Body of pancreas (tissue), 4 donors: ENCODE measurements at regions not wholly inside any gene's neighbourhood (a gene's known extent, or its start where the extent isn't known, plus 50 kb on each side); places are given as distances from the start of the nearest gene placed in this dataset.

Experiments
- ATAC-seq: fragments of 150-250 bp; one replicate; pipeline ENCODE4 v1.9.1; 2016
- DNase-seq, 4 donors: peaks; one replicate each; pipeline ENCODE4 v3.0.0-alpha.2; 2019
- H3K27ac ChIP-seq, 4 donors: fragments of 200-600 bp; sonication (generic); 1 replicate in 3 of 4; 2 replicates in 1 of 4; pipeline versions ENCODE4 v1.5.1 to v1.6.1; 2016 to 2019; ENCODE audit warnings: mild to moderate bottlenecking in 1 of 4, mixed read lengths in 1 of 4, moderate library complexity in 1 of 4
- H3K27me3 ChIP-seq, 2 donors: fragments of 200-600 bp; sonication (generic); one replicate each; pipeline ENCODE4 v1.6.0; 2016; ENCODE audit warnings: mild to moderate bottlenecking in 1 of 2
- H3K36me3 ChIP-seq, 2 donors: fragments of 200-600 bp; sonication (generic); replicated peaks in 1 of 2; 2 replicates each; pipeline ENCODE4 v1.5.1; 2016; ENCODE audit warnings: low read depth in 2 of 2; ENCODE audit not compliant: insufficient read depth in 1 of 2
- H3K4me1 ChIP-seq: fragments of 200-600 bp; sonication (generic); one replicate; pipeline ENCODE4 v1.6.0; 2016
- H3K4me3 ChIP-seq, 2 donors: fragments of 200-600 bp; sonication (generic); 1 replicate in 1 of 2; 2 replicates in 1 of 2; pipeline ENCODE4 v1.5.1; 2016 to 2019
- H3K9me3 ChIP-seq, 3 donors: fragments of 200-600 bp; sonication (generic); 1 replicate in 2 of 3; 2 replicates in 1 of 3; pipeline ENCODE4 v1.5.1; 2016
- POLR2A ChIP-seq, 3 donors: fragments of 450-650 bp; IDR thresholded peaks; one replicate each; pipeline ENCODE4 v1.6.1; 2016; ENCODE audit warnings: antibody characterized with exemption in 3 of 3, mild to moderate bottlenecking in 2 of 3
- WGBS, 2 donors: methylation state at CpG; one replicate each; pipeline ENCODE4 v1.1.5; 2017; 5-methylcytosine and 5-hydroxymethylcytosine counted together
- intact Hi-C: fragments of 100-400 bp; cut with DNase I; formaldehyde crosslinking; loops from one replicate; pipeline ENCODE4 v1.15.1; 2023
- TF ChIP-seq, protein P1 (sequence below), 7 experiments: fragments of 450-650 bp in 4 of 7; fragments of 200-600 bp in 3 of 7; sonication (generic) in 3 of 7; IDR thresholded peaks; one replicate each; pipeline ENCODE4 v1.5.1; 2016 to 2019; ENCODE audit warnings: antibody characterized with exemption in 7 of 7

DNA sequence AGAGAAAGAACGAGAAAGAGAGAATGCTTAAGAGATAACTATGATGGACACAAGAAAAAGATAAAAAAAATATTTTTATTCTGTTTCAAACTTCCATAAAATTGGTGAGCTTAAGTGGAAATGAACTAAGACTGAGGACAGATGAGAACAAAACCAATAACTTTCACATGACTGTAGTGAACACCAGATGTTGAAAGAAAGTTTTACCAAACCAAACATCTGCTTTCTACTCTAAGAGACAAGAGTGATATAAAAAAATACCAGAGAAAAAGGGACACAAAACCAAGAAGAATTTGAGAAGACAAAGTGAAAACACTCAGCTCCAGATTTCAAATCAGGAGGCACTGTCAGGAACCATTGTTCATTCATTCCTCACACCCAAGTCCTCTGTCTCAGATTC lies 147.9 kb downstream of the IMPG2 start:
- WGBS, 2 donors, result 18 to 33% methylated on average over 1 of the region's 1 CpG
- intact Hi-C loops, result no loop called here
- no peak for ATAC-seq

DNA sequence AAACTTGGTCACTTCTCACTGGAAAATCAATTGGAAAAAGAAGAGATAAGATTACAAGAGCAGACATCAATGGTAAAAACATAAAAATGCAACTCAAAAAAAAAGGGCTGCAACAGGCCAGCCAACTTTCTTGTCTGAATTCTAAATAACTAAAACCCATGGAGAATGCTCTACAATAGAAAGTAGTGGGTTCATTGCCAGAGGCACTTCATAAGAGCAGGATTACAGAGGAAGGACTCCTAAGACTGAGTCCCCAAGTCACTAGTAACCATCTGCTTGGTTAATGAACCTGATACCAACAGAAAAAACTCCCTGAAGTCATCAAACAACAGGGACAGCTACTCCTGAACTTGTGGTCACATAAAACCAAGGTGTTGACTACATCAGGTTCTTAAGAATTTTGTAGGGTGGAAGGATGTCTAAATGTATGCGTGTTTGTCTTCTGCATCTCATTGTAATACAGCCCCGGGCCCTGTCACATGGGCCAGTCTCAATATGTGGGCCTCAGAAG lies 148.6 kb downstream of the IMPG2 start:
- H3K4me3 ChIP-seq, result no peak overlapping the region
- ATAC-seq (no peak), DNase-seq (no peak)
- H3K27ac ChIP-seq, result no peak overlapping the region
- H3K9me3 ChIP-seq, result no peaks in the 10 kb centered on the region
- intact Hi-C loops, result no loop called here
- no peaks in the 10 kb centered on the region for H3K4me1 ChIP-seq
- no peaks in the 10 kb centered on the region for H3K36me3 ChIP-seq
- WGBS, 2 donors, result 79 to 80% methylated on average over 2 of the region's 2 CpGs
- TF ChIP-seq POLR2A (IDR thresholded peaks at IDR 0.05), result no peak
- TF ChIP-seq, protein P1, sequence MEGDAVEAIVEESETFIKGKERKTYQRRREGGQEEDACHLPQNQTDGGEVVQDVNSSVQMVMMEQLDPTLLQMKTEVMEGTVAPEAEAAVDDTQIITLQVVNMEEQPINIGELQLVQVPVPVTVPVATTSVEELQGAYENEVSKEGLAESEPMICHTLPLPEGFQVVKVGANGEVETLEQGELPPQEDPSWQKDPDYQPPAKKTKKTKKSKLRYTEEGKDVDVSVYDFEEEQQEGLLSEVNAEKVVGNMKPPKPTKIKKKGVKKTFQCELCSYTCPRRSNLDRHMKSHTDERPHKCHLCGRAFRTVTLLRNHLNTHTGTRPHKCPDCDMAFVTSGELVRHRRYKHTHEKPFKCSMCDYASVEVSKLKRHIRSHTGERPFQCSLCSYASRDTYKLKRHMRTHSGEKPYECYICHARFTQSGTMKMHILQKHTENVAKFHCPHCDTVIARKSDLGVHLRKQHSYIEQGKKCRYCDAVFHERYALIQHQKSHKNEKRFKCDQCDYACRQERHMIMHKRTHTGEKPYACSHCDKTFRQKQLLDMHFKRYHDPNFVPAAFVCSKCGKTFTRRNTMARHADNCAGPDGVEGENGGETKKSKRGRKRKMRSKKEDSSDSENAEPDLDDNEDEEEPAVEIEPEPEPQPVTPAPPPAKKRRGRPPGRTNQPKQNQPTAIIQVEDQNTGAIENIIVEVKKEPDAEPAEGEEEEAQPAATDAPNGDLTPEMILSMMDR (IDR thresholded peaks at IDR 0.05), result no peak
- H3K27me3 ChIP-seq, result no peaks in the 10 kb centered on the region

More for the DNA sequence above, 147.9 kb downstream of the IMPG2 start:
- Histone ChIP-seq H3K4me1 (no peaks in the 10 kb centered on the region), H3K36me3 (no peaks in the 10 kb centered on the region), H3K9me3 (no peaks in the 10 kb centered on the region), H3K27ac (no peak overlapping the region), H3K4me3 (no peak overlapping the region), H3K27me3 (no peaks in the 10 kb centered on the region)
- DNase-seq, result no peak
- TF ChIP-seq, protein P1 (IDR thresholded peaks at IDR 0.05), result no peak
- no peak for TF ChIP-seq POLR2A (IDR thresholded peaks at IDR 0.05)

DNA sequence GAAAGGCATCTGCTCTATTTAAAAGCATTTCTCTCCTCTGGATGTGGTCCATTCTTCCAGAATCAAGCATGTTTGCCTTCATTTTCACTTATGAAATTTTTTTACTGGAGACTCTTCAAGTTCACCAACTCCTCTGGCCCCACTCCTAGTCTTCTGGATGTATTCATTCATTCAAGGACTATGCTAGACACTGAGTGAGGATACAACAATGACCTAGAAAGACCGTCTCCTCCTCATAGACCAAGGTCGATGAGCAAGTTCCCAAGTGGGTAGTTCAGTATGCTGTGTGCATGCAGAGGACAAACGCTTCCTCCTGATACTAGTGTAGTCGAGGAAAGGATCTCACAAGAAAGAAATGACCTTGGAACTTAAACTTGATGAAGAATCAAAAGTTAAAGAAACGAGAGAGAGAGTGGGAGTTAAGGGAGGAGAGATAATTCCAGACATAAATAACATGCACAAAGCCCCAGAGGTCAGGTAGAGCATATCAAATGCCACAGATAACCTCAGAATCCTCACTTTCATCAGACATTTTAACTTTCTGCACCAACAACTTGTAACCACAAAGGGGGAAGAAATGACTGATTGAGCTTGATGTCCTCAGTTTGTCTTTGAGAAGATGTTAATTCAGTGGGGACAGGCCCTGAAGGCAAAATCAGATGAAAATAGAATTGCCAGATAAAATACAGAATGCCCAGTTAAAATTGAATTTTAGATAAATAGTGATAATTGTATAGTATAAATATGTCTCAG lies 149.4 kb downstream of the IMPG2 start:
- no peak for ATAC-seq
- TF ChIP-seq POLR2A (IDR thresholded peaks at IDR 0.05), result no peak
- TF ChIP-seq, protein P1 (IDR thresholded peaks at IDR 0.05), result no peak
- intact Hi-C loops, result no loop called here
- Histone ChIP-seq H3K4me3 (no peak overlapping the region), H3K4me1 (no peaks in the 10 kb centered on the region), H3K27me3 (no peaks in the 10 kb centered on the region), H3K27ac (no peak overlapping the region), H3K9me3 (no peaks in the 10 kb centered on the region), H3K36me3 (no peaks in the 10 kb centered on the region)
- WGBS, 2 donors, result 60 to 68% methylated on average over 5 of the region's 5 CpGs
- DNase-seq, result no peak

DNA sequence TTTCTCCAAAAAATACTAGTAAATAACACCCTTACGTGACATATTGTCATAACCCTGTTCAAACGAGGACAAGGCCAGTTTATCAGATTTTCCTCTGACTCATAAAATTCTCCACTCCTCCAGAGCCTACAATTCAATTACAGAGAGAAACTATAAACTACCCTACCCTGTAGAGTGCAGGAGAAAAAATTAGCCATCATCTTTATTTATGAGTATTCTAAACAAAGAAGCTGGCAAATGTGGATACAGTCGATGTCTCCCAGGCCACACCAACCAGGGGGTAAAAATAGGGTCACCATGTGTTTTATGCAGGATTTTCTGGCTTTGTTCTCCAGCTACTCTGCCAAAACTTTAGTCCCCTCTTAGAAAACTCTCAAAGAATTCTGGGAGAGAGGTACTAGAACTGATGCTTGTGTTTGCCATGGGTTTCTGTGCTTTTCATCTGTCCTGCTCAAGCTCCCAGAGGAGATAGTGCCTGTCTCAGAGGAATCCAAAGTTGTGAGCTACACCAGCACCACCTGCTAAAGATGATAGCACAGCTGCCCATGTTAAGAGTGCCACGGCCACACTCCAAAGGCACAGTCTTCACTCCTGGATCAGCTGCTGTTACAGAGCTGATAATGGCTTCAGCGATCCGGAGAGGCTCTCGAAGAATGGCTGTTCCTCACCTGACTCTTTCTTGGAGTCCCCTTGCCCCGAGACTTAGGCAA lies 150.2 kb downstream of the IMPG2 start:
- WGBS, 2 donors, result 56 to 72% methylated on average over 8 of the region's 8 CpGs
- ATAC-seq, result no peak
- TF ChIP-seq, protein P1 (IDR thresholded peaks at IDR 0.05), result no peak
- no peak for TF ChIP-seq POLR2A (IDR thresholded peaks at IDR 0.05)
- Histone ChIP-seq H3K36me3 (no peaks in the 10 kb centered on the region), H3K27me3 (no peaks in the 10 kb centered on the region), H3K4me1 (no peaks in the 10 kb centered on the region), H3K9me3 (no peaks in the 10 kb centered on the region), H3K27ac (no peak overlapping the region), H3K4me3 (no peak overlapping the region)
- intact Hi-C loops, result no loop called here
- DNase-seq, result no peak
